Spleen (tissue), 11 donors: ENCODE measurements at regions not wholly inside any gene's neighbourhood (a gene's known extent, or its start where the extent isn't known, plus 50 kb on each side); places are given as distances from the start of the nearest gene placed in this dataset.

Experiments used
- DNase-seq: peaks from one replicate; pipeline ENCODE4 v3.0.0-alpha.2; 2020
- H3K27ac ChIP-seq, 8 donors: fragments of 200-600 bp; sonication (generic) in 7 of 8; 1 replicate in 4 of 8; 2 replicates in 4 of 8; pipeline versions ENCODE4 v1.5.0 to v1.8.0; 2016 to 2021; ENCODE audit warnings: inconsistent platforms in 4 of 8, mild to moderate bottlenecking in 4 of 8, moderate library complexity in 1 of 8
- H3K27me3 ChIP-seq, 7 donors: fragments of 200-600 bp; sonication (generic) in 6 of 7; replicated peaks in 1 of 7; 1 replicate in 4 of 7; 2 replicates in 3 of 7; pipeline versions ENCODE4 v1.5.0 to v1.8.0; 2016 to 2021; ENCODE audit warnings: inconsistent platforms in 3 of 7, mild to moderate bottlenecking in 1 of 7
- H3K36me3 ChIP-seq, 6 donors: fragments of 200-600 bp; sonication (generic) in 5 of 6; 1 replicate in 4 of 6; 2 replicates in 2 of 6; pipeline versions ENCODE4 v1.5.0 to v1.8.0; 2016 to 2021; ENCODE audit warnings: inconsistent platforms in 2 of 6
- H3K4me1 ChIP-seq, 6 donors: fragments of 200-600 bp; sonication (generic) in 5 of 6; 1 replicate in 3 of 6; 2 replicates in 3 of 6; pipeline versions ENCODE4 v1.5.0 to v1.8.0; 2016 to 2021; ENCODE audit warnings: inconsistent platforms in 3 of 6
- H3K4me3 ChIP-seq, 8 donors: fragments of 200-600 bp; sonication (generic) in 7 of 8; 1 replicate in 4 of 8; 2 replicates in 4 of 8; pipeline versions ENCODE4 v1.5.0 to v1.8.0; 2016 to 2021; ENCODE audit warnings: inconsistent platforms in 4 of 8, mild to moderate bottlenecking in 4 of 8, moderate library complexity in 2 of 8
- H3K9me3 ChIP-seq, 8 donors: fragments of 200-600 bp; sonication (generic) in 7 of 8; 1 replicate in 4 of 8; 2 replicates in 4 of 8; pipeline versions ENCODE4 v1.5.0 to v1.8.0; 2016 to 2021; ENCODE audit warnings: inconsistent platforms in 4 of 8
- POLR2A ChIP-seq, 3 donors: fragments of 450-650 bp; IDR thresholded peaks; one replicate each; pipeline ENCODE4 v1.5.1; 2017; ENCODE audit warnings: antibody characterized with exemption in 3 of 3, mild to moderate bottlenecking in 1 of 3
- POLR2AphosphoS5 ChIP-seq, 3 donors: sonication (generic); formaldehyde crosslinking; IDR thresholded peaks; one replicate each; pipeline ENCODE4 v1.5.1; 2017; ENCODE audit warnings: antibody characterized with exemption in 3 of 3
- WGBS, 5 donors: extraction: QIAGEN DNeasy Blood & Tissue Kit in 3 of 5; methylation state at CpG; one replicate each; pipeline versions ENCODE4 v1.1.5 to v1.1.7; 2013 to 2018; 5-methylcytosine and 5-hydroxymethylcytosine counted together
- intact Hi-C: fragments of 100-400 bp; cut with DNase I; formaldehyde crosslinking; loops from one replicate; pipeline ENCODE4 v1.15.0; 2023; ENCODE audit warnings: low total_unique reads
- TF ChIP-seq, protein P1 (sequence below), 11 experiments: fragments of 200-600 bp in 7 of 11; fragments of 450-650 bp in 4 of 11; sonication (generic) in 4 of 11; IDR thresholded peaks in 8 of 11; conservative IDR thresholded peaks in 3 of 11; 1 replicate in 7 of 11; 2 replicates in 4 of 11; pipeline versions ENCODE4 v1.4.0 to v1.8.0; 2016 to 2021; ENCODE audit warnings: antibody characterized with exemption in 11 of 11, inconsistent platforms in 4 of 11, mild to moderate bottlenecking in 1 of 11
- donor health status: healthy with polysubstance abuse.
- donor health status: DM: no; HTN: no; CAD: no; lungs with moderate emphysema.
- donor health status: DM: no; HTN: no; CAD: no.
- donor health status: Bipolar disorder and iron deficiency.
- donor health status: healthy.
- donor health status: DM: no; HTN: no; CAD: no.
- donor health status: DM: yes; HTN: yes; CAD: no.

DNA sequence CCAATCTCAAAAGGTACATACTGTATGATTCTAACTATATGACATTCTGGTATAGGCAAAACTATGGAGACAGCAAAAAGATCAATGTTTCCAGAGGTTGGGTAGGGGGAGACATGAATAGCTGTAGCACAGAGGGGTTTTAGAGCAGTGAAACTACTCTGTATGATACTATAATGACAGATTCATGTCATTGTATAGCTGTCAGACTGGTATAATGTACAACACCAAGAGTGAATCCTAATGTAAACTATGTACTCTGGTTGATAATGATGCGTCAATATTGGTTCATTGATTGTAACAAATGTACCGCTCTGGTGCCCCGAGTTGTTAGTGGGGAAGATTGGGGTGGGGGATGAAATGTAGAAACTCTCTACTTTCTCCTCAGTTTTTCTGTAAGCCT, 172.4 kb upstream of the SPOPL start:
- TF ChIP-seq, protein P1, sequence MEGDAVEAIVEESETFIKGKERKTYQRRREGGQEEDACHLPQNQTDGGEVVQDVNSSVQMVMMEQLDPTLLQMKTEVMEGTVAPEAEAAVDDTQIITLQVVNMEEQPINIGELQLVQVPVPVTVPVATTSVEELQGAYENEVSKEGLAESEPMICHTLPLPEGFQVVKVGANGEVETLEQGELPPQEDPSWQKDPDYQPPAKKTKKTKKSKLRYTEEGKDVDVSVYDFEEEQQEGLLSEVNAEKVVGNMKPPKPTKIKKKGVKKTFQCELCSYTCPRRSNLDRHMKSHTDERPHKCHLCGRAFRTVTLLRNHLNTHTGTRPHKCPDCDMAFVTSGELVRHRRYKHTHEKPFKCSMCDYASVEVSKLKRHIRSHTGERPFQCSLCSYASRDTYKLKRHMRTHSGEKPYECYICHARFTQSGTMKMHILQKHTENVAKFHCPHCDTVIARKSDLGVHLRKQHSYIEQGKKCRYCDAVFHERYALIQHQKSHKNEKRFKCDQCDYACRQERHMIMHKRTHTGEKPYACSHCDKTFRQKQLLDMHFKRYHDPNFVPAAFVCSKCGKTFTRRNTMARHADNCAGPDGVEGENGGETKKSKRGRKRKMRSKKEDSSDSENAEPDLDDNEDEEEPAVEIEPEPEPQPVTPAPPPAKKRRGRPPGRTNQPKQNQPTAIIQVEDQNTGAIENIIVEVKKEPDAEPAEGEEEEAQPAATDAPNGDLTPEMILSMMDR (IDR thresholded peaks at IDR 0.05 in 8 of 11, conservative IDR thresholded peaks at IDR 0.05 in 3 of 11), result no peak
- TF ChIP-seq POLR2AphosphoS5 (IDR thresholded peaks at IDR 0.05), result no peak
- no peak for TF ChIP-seq POLR2A (IDR thresholded peaks at IDR 0.05)
- no peak overlapping the region for H3K27ac ChIP-seq
- intact Hi-C loops, result no loop called here
- DNase-seq, result no peak
- no peak overlapping the region for H3K4me3 ChIP-seq
- H3K4me1 ChIP-seq, result no peaks in the 10 kb centered on the region
- H3K9me3 ChIP-seq, result no peaks in the 10 kb centered on the region
- no peaks in the 10 kb centered on the region for H3K27me3 ChIP-seq
- WGBS, 5 donors, result 79 to 88% (median 86%) methylated on average over 3 of the region's 3 CpGs
- H3K36me3 ChIP-seq, result no peaks in the 10 kb centered on the region

DNA sequence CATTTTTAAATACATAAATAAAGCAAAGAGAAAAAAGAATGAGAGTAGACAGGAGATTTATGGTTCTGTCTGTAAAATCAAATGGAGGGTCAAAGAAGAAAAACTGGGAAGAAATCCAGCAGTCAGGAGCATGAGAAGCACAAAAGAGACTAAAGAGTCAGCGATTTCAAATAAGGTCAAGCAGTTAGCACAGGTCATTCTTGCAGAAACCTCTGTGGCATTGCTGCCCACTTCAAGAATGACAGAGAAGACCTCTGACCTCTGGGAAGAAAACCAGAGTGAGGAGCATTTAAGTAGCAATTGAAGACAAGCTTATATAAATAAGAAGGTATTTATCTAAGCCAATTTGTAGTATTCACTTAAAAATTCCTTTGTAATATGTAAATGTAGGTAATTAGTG, 172.0 kb upstream of the SPOPL start:
- Histone ChIP-seq H3K27ac (no peak overlapping the region), H3K27me3 (no peaks in the 10 kb centered on the region), H3K36me3 (no peaks in the 10 kb centered on the region), H3K9me3 (no peaks in the 10 kb centered on the region), H3K4me3 (no peak overlapping the region), H3K4me1 (no peaks in the 10 kb centered on the region)
- WGBS, 5 donors, result 51 to 74% (median 64%) methylated on average over 1 of the region's 1 CpG
- DNase-seq, result no peak
- intact Hi-C loops, result no loop called here
- TF ChIP-seq POLR2A (IDR thresholded peaks at IDR 0.05), result no peak
- no peak for TF ChIP-seq POLR2AphosphoS5 (IDR thresholded peaks at IDR 0.05)
- TF ChIP-seq, protein P1 (IDR thresholded peaks at IDR 0.05 in 8 of 11, conservative IDR thresholded peaks at IDR 0.05 in 3 of 11), result no peak

DNA sequence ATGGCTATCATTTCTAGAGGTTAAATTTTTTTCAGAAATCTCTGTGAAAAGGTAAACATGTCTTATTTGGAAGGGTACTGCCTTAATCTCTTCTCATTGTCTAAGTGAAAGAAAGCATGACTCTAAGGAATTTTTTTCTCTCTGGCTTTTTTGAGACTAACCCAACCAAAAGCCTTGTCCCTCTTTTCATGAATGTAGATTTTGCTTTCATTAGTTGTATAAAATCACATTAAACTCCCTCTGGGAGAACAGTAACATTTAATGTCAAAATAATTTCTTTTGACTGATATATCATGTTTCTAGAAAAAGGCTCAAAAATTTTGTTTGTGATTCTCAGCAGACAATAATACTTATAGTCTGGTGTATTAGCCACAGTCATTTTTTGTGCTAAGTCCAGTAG, 168.4 kb upstream of the SPOPL start:
- Histone ChIP-seq H3K27me3 (no peaks in the 10 kb centered on the region), H3K4me1 (no peaks in the 10 kb centered on the region), H3K27ac (no peak overlapping the region), H3K4me3 (no peak overlapping the region), H3K36me3 (no peaks in the 10 kb centered on the region), H3K9me3 (no peaks in the 10 kb centered on the region)
- no peak for TF ChIP-seq POLR2AphosphoS5 (IDR thresholded peaks at IDR 0.05)
- no peak for TF ChIP-seq POLR2A (IDR thresholded peaks at IDR 0.05)
- TF ChIP-seq, protein P1 (IDR thresholded peaks at IDR 0.05 in 8 of 11, conservative IDR thresholded peaks at IDR 0.05 in 3 of 11), result no peak
- no peak for DNase-seq
- intact Hi-C loops, result no loop called here

DNA sequence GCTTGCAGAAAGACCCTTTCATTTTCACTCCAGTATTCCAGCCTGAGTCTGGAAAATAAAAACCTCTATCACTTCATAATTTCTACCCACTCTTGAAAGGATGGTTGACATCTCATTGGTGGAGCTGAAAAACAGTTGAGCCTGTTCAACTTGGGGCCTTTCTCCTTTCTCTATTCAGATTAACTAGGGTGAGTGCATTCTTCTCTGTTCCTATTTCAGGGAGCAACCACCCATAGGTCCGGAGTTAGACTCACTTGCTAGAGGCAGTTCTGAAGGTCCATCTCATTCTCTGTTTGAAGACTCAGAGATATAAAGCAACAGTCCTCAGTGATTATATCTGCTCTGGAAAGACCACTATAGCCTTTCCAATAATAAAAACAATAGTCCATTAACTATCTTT, 167.9 kb upstream of the SPOPL start:
- no peak for DNase-seq
- TF ChIP-seq POLR2AphosphoS5 (IDR thresholded peaks at IDR 0.05) (no peak), POLR2A (IDR thresholded peaks at IDR 0.05) (no peak)
- TF ChIP-seq, protein P1 (IDR thresholded peaks at IDR 0.05 in 8 of 11, conservative IDR thresholded peaks at IDR 0.05 in 3 of 11), result no peak
- H3K9me3 ChIP-seq, result no peaks in the 10 kb centered on the region
- H3K36me3 ChIP-seq, result no peaks in the 10 kb centered on the region
- H3K4me3 ChIP-seq, result no peak overlapping the region
- WGBS, 5 donors, result 86 to 96% (median 90%) methylated on average over 1 of the region's 1 CpG
- no peaks in the 10 kb centered on the region for H3K4me1 ChIP-seq
- no peaks in the 10 kb centered on the region for H3K27me3 ChIP-seq
- intact Hi-C loops, result no loop called here
- H3K27ac ChIP-seq, result no peak overlapping the region
